ENCODE measurements at regions not wholly inside any gene's neighbourhood (a gene's known extent, or its start where the extent isn't known, plus 50 kb on each side); places are given as distances from the start of the nearest gene placed in this dataset.

- H2AK5ac ChIP-seq (ENCODE audit: low read depth, low read length): no peak overlapping the region
- H2BK15ac ChIP-seq (ENCODE audit: low read length): no peak overlapping the region
- H3K14ac ChIP-seq (ENCODE audit: insufficient read length): no peak overlapping the region
- no peak overlapping the region for H2BK20ac ChIP-seq (ENCODE audit: low read length)
- H3K79me2 ChIP-seq (ENCODE audit: control insufficient read depth in 1 of 2, insufficient read depth in 2 of 2, low read length in 2 of 2): no peaks in the 10 kb centered on the region
- H3K4me3 ChIP-seq (ENCODE audit: extremely low read depth in 1 of 4, insufficient read depth in 2 of 4, low read depth in 3 of 4, low read length in 4 of 4): no peak overlapping the region
- no peak overlapping the region for H3K18ac ChIP-seq (ENCODE audit: extremely low read depth, low read length)
- ChIA-PET CTCF (ENCODE audit: partially characterized antibody) (no interaction called here), POLR2A (ENCODE audit: partially characterized antibody) (no interaction called here)
- no peaks in the 10 kb centered on the region for H3K36me3 ChIP-seq (ENCODE audit: control insufficient read depth in 2 of 4, insufficient read depth in 4 of 4, low read length in 3 of 4)
- H4K20me1 ChIP-seq (replicated peaks in 1 of 2; ENCODE audit: control insufficient read depth in 1 of 2, insufficient read depth in 2 of 2, low read length in 2 of 2): no peaks in the 10 kb centered on the region
- no peak overlapping the region for H2BK120ac ChIP-seq (replicated peaks; ENCODE audit: low read depth, low read length)
- H3K4me2 ChIP-seq (ENCODE audit: insufficient read depth in 1 of 2, low read depth in 2 of 2, low read length in 2 of 2): no peak overlapping the region
- no peak overlapping the region for H2BK5ac ChIP-seq (ENCODE audit: low read depth, low read length)
- FAIRE-seq (no peak), DNase-seq (ENCODE audit: low read depth in 1 of 2, low spot score in 2 of 2) (no peak)
- no peak overlapping the region for H2AFZ ChIP-seq (ENCODE audit: low read length)
- H3K9me3 ChIP-seq (ENCODE audit: insufficient read depth in 2 of 2, low read depth in 1 of 2, low read length in 1 of 2): peaks cover 0 to 3% of the 10 kb centered on the region in 2 experiments; a peak in 1 of 4 replicates
- H3K4me1 ChIP-seq (replicated peaks in 1 of 4; ENCODE audit: control insufficient read depth in 3 of 4, insufficient read depth in 4 of 4, low read length in 3 of 4): no peaks in the 10 kb centered on the region
- H3K23me2 ChIP-seq (ENCODE audit: low read depth, low read length): no peaks in the 10 kb centered on the region; the same call in 1 of the 2 replicates
- TF ChIP-seq CREB1 (IDR thresholded peaks at IDR 0.05) (no peak), NANOG (IDR thresholded peaks at IDR 0.05; ENCODE audit: insufficient read depth, low read depth, low read length, poor library complexity, severe bottlenecking) (no peak), E2F6 (IDR thresholded peaks at IDR 0.05) (no peak), KDM1A (IDR thresholded peaks at IDR 0.05; ENCODE audit: borderline replicate concordance, low read length) (no peak), SAP30 (IDR thresholded peaks at IDR 0.05; ENCODE audit: insufficient read depth, insufficient replicate concordance, low read length) (no peak), SIN3A (conservative IDR thresholded peaks at IDR 0.05 in 1 of 2, IDR thresholded peaks at IDR 0.05 in 1 of 2; ENCODE audit: low read depth in 1 of 2, low read length in 2 of 2) (no peak), EGR1 (IDR thresholded peaks at IDR 0.05; ENCODE audit: borderline replicate concordance, low read depth, low read length) (no peak), RNF2 (IDR thresholded peaks at IDR 0.05; ENCODE audit: borderline replicate concordance, low read depth, low read length, missing control alignments, poor library complexity, severe bottlenecking) (no peak), MAX (IDR thresholded peaks at IDR 0.05) (no peak), SP1 (IDR thresholded peaks at IDR 0.05; ENCODE audit: low read depth, low read length) (no peak), GTF2F1 (IDR thresholded peaks at IDR 0.05; ENCODE audit: borderline replicate concordance, low read depth, low read length) (no peak), EZH2 (IDR thresholded peaks at IDR 0.05; ENCODE audit: low read depth, low read length, severe bottlenecking) (no peak)
- no peak overlapping the region for H2BK12ac ChIP-seq (ENCODE audit: low read depth, low read length)
- no peaks in the 10 kb centered on the region for H3K27me3 ChIP-seq (replicated peaks in 1 of 4; ENCODE audit: control insufficient read depth in 3 of 4, extremely low read depth in 1 of 4, insufficient read depth in 3 of 4, low read length in 3 of 4)
- H3K56ac ChIP-seq (replicated peaks; ENCODE audit: insufficient read length, low read depth, low read length): no peak overlapping the region
- H3K4ac ChIP-seq (replicated peaks; ENCODE audit: insufficient read length, low read depth, low read length): no peak overlapping the region
- H3K23ac ChIP-seq (ENCODE audit: insufficient read length): no peak overlapping the region
- no peaks in the 10 kb centered on the region for H3K79me1 ChIP-seq (ENCODE audit: low read depth, low read length)
- 100% methylated on average over 1 of the region's 1 CpG; no CpG with 5 or more reads in 1 of the 2 experiments for WGBS, 2 experiments (ENCODE audit: extremely low coverage in 1 of 2, insufficient coverage in 1 of 2, insufficient read length in 1 of 2, insufficient replicate concordance in 2 of 2, low coverage in 1 of 2, low lambda C conversion rate in 2 of 2, missing lambda C conversion rate in 1 of 2)
- H4K8ac ChIP-seq (ENCODE audit: extremely low read depth, insufficient read depth, low read length): no peak overlapping the region
- H3K27ac ChIP-seq (ENCODE audit: low read depth, low read length): no peak overlapping the region
- H3K9ac ChIP-seq (replicated peaks in 1 of 4; ENCODE audit: extremely low read depth in 1 of 4, low read depth in 3 of 4, low read length in 3 of 4): no peak overlapping the region
- H4K91ac ChIP-seq (replicated peaks; ENCODE audit: insufficient read length, low read length): no peak overlapping the region
- no peak overlapping the region for H4K5ac ChIP-seq (ENCODE audit: insufficient read length, low read depth, low read length)
These were observed 490.8 kb upstream of the NFIA start for GRCh38 chr1:60591583-60591982.
